Psoas muscle (tissue), 7 donors: ENCODE measurements at regions not wholly inside any gene's neighbourhood (a gene's known extent, or its start where the extent isn't known, plus 50 kb on each side); places are given as distances from the start of the nearest gene placed in this dataset.

ENCODE experiments used
- ATAC-seq, 4 donors: fragments of 200-7000 bp; cut with Tn5 transposase; one replicate each; pipeline ENCODE4 v1.9.1; 2020; ENCODE audit warnings: moderate library complexity in 3 of 4, mild to moderate bottlenecking in 2 of 4
- DNase-seq, 2 donors: peaks; one replicate each; pipeline ENCODE4 v3.0.0-alpha.2; 2020
- H3K27ac ChIP-seq: fragments of 200-600 bp; one replicate; pipeline ENCODE4 v1.8.0; 2022
- H3K27me3 ChIP-seq, 3 donors: fragments of 200-600 bp in 1 of 3; one replicate each; pipeline versions ENCODE4 v1.6.1 to v1.8.0; 2013 to 2022; ENCODE audit warnings: low read length in 2 of 3, mild to moderate bottlenecking in 2 of 3, moderate library complexity in 1 of 3; ENCODE audit not compliant: insufficient read depth in 3 of 3
- H3K36me3 ChIP-seq, 2 donors: fragments of 200-600 bp in 1 of 2; one replicate each; pipeline versions ENCODE4 v1.6.1 to v1.8.0; 2013 to 2022; ENCODE audit warnings: low read depth in 1 of 2, mild to moderate bottlenecking in 1 of 2, moderate library complexity in 1 of 2; ENCODE audit not compliant: insufficient read depth in 1 of 2
- H3K4me1 ChIP-seq: fragments of 200-600 bp; one replicate; pipeline ENCODE4 v1.8.0; 2022
- H3K4me3 ChIP-seq: fragments of 200-600 bp; one replicate; pipeline ENCODE4 v1.8.0; 2022; ENCODE audit warnings: mild to moderate bottlenecking
- H3K9me3 ChIP-seq: fragments of 200-600 bp; one replicate; pipeline ENCODE4 v1.8.0; 2022
- WGBS, 3 donors: extraction: QIAGEN DNeasy Blood & Tissue Kit; methylation state at CpG; one replicate each; pipeline versions ENCODE4 v1.1.6 to v1.1.7; 2013; 5-methylcytosine and 5-hydroxymethylcytosine counted together
- intact Hi-C, 2 donors: fragments of 100-400 bp; cut with DNase I; formaldehyde crosslinking; loops; one replicate each; pipeline versions ENCODE4 v1.11.0 to v1.14.2; 2022
- TF ChIP-seq, protein P1 (sequence below): fragments of 200-600 bp; IDR thresholded peaks from one replicate; pipeline ENCODE4 v1.8.0; 2022; ENCODE audit warnings: antibody characterized with exemption
- donor health status: healthy with polysubstance abuse.
- donor health status: DM: no; HTN: no; CAD: no; lungs with moderate emphysema.
- donor health status: Bipolar disorder and iron deficiency.
- donor health status: healthy.
- donor health status: DM: yes; HTN: yes; CAD: no.
- donor health status: DM: no; HTN: no; CAD: no.
- donor health status: DM: yes; HTN: yes; CAD: no.

DNA sequence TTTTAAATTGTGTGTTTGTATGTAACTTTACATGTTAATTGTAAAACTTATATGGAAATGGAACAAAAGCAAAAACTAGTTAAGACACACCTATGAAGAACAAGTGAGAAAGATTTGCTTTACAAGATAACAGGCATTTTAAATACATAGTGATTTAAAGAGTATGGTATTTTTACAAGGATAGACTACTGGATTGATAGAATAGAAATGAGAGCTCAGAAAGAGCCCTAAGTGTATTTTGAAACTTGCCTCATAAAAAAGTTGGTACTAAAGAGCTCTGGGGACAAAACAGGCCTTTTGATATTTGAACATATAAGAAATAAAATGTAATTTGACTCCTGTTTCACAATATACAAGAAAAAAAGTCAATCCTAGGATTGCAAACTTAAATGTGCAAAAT is 928.4 kb downstream of the REEP3 start:
- TF ChIP-seq, protein P1, sequence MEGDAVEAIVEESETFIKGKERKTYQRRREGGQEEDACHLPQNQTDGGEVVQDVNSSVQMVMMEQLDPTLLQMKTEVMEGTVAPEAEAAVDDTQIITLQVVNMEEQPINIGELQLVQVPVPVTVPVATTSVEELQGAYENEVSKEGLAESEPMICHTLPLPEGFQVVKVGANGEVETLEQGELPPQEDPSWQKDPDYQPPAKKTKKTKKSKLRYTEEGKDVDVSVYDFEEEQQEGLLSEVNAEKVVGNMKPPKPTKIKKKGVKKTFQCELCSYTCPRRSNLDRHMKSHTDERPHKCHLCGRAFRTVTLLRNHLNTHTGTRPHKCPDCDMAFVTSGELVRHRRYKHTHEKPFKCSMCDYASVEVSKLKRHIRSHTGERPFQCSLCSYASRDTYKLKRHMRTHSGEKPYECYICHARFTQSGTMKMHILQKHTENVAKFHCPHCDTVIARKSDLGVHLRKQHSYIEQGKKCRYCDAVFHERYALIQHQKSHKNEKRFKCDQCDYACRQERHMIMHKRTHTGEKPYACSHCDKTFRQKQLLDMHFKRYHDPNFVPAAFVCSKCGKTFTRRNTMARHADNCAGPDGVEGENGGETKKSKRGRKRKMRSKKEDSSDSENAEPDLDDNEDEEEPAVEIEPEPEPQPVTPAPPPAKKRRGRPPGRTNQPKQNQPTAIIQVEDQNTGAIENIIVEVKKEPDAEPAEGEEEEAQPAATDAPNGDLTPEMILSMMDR, result no peak
- DNase-seq (no peak), ATAC-seq (no peak)
- Histone ChIP-seq H3K27ac (no peak overlapping the region), H3K9me3 (no peaks in the 10 kb centered on the region), H3K4me1 (no peaks in the 10 kb centered on the region), H3K36me3 (no peaks in the 10 kb centered on the region), H3K27me3 (no peaks in the 10 kb centered on the region), H3K4me3 (no peak overlapping the region)
- intact Hi-C loops, result no loop called here

DNA sequence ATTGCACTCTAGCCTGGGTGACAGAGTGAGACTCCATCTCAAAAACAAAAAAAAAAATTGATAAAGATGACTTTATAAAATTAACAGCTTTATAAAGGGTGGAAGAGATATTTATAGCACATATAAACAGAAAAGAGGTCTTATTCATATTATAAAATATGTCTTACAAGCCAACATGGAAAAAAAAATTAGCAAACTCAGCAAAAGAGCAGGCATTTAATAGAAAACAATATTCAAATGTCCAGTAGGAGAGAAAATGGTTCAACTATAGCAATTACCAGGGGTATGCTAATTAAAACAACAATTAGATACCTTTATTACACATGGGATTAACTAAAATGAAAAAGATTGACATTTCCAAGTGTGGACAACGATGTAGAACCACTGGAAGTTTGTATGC is 929.1 kb downstream of the REEP3 start:
- H3K27me3 ChIP-seq, result no peaks in the 10 kb centered on the region
- no peaks in the 10 kb centered on the region for H3K4me1 ChIP-seq
- no peaks in the 10 kb centered on the region for H3K36me3 ChIP-seq
- TF ChIP-seq, protein P1, result no peak
- ATAC-seq (no peak), DNase-seq (no peak)
- no peak overlapping the region for H3K27ac ChIP-seq
- WGBS, 3 donors, result 75 to 81% (median 81%) methylated on average over 1 of the region's 1 CpG
- H3K4me3 ChIP-seq, result no peak overlapping the region
- intact Hi-C loops, result no loop called here
- no peaks in the 10 kb centered on the region for H3K9me3 ChIP-seq

DNA sequence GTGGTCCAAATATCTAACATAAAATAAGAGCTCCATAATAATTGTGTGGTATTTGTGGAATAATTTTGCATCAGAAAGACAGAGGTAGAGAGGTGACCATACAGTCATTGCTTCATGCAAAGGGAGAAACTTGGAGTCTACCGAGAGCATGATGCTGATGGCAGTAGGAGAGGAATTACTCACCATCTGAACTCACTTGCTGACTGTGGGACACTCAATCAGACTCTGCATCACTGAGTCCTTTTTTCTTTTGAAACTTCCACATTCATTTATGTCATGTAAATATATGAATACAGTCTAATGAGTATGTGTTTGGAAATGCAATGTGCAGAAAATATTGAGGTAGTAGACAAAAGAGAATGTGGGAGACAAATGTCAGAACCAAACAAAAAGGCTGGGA is 933.8 kb downstream of the REEP3 start:
- H3K9me3 ChIP-seq, result no peaks in the 10 kb centered on the region
- no peak for ATAC-seq
- WGBS, 3 donors, result 82 to 100% (median 91%) methylated on average over 1 of the region's 1 CpG
- intact Hi-C loops, result no loop called here
- no peak overlapping the region for H3K4me3 ChIP-seq
- no peaks in the 10 kb centered on the region for H3K36me3 ChIP-seq
- no peaks in the 10 kb centered on the region for H3K27me3 ChIP-seq
- H3K4me1 ChIP-seq, result no peaks in the 10 kb centered on the region
- TF ChIP-seq, protein P1, result no peak
- no peak overlapping the region for H3K27ac ChIP-seq
- no peak for DNase-seq

DNA sequence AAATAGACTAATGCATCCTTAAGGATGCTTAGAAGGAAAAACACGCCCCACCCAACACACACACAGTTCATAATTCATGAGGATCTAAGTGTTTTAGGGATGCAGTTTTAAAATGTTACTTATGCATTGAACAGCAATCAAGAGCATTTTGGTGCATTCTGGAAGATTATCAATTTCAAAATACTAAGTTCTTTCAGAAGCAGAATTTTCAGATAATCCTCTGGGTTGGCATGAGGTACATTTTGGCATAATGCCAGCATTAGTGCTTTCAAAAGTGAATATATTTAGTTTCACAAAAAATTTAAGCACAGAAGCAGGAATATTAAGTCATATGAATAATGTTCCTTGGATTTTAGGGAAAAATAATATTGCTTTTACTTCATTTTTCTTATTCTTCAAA is 937.1 kb downstream of the REEP3 start:
- ATAC-seq (no peak), DNase-seq (no peak)
- TF ChIP-seq, protein P1, result no peak
- Histone ChIP-seq H3K27me3 (no peaks in the 10 kb centered on the region), H3K36me3 (no peaks in the 10 kb centered on the region), H3K27ac (no peak overlapping the region), H3K4me3 (no peak overlapping the region), H3K9me3 (no peaks in the 10 kb centered on the region), H3K4me1 (no peaks in the 10 kb centered on the region)
- 58 to 79% (median 69%) methylated on average over 1 of the region's 1 CpG for WGBS, 3 donors
- intact Hi-C loops, result no loop called here

DNA sequence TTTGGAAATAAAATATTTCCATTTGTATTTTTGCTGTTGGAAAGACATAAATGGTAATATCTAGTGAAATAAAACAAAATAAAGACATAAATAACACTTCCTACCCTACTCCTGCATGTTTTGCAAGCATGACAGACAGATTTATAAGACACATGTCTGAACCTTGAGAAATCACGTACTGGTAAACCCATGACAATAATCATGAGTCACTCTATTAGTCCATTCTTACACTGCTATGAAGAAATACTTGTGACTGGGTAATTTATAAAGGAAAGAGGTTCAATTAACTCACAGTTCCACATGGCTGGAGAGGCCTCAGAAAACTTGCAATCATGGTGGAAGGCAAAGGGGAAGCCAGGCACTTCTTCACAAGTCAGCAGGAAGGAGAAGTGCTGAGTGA is 942.2 kb downstream of the REEP3 start:
- DNase-seq (no peak), ATAC-seq (no peak)
- no peaks in the 10 kb centered on the region for H3K27me3 ChIP-seq
- no peaks in the 10 kb centered on the region for H3K9me3 ChIP-seq
- no peaks in the 10 kb centered on the region for H3K4me1 ChIP-seq
- H3K4me3 ChIP-seq, result no peak overlapping the region
- 59 to 68% (median 65%) methylated on average over 1 of the region's 1 CpG for WGBS, 3 donors
- TF ChIP-seq, protein P1, result no peak
- H3K27ac ChIP-seq, result no peak overlapping the region
- no peaks in the 10 kb centered on the region for H3K36me3 ChIP-seq
- intact Hi-C loops, result no loop called here
